ENCODE measurements at regions not wholly inside any gene's neighbourhood (a gene's known extent, or its start where the extent isn't known, plus 50 kb on each side); places are given as distances from the start of the nearest gene placed in this dataset.

GRCh38 chr10:93235686-93236085 lies 162.0 kb downstream of the CYP26A1 start:
- intact Hi-C loops (cut with DNase I), result no loop called here

GRCh38 chr10:93236393-93237040 lies 162.8 kb downstream of the CYP26A1 start:
- DNase-seq, result no peak
- TF ChIP-seq CTCF (IDR thresholded peaks at IDR 0.05) (no peak), POLR2A (IDR thresholded peaks at IDR 0.05) (no peak), POLR2AphosphoS5 (IDR thresholded peaks at IDR 0.05) (no peak), EP300 (IDR thresholded peaks at IDR 0.05) (no peak)
- Histone ChIP-seq H3K4me3 (no peak overlapping the region), H3K27ac (no peak overlapping the region), H3K36me3 (no peaks in the 10 kb centered on the region), H3K9me3 (no peaks in the 10 kb centered on the region), H3K4me1 (no peaks in the 10 kb centered on the region), H3K27me3 (no peaks in the 10 kb centered on the region)
- intact Hi-C loops (cut with DNase I), result no loop called here
- 79 to 88% methylated on average over 4 of the region's 4 CpGs for WGBS, 2 donors

More at GRCh38 chr10:93235686-93236085, 162.0 kb downstream of the CYP26A1 start:
- no peaks in the 10 kb centered on the region for H3K36me3 ChIP-seq
- H3K27me3 ChIP-seq, result no peaks in the 10 kb centered on the region
- H3K4me3 ChIP-seq, result no peak overlapping the region
- H3K27ac ChIP-seq, result no peak overlapping the region
- H3K4me1 ChIP-seq, result no peaks in the 10 kb centered on the region
- WGBS, 2 donors, result 77 to 81% methylated on average over 3 of the region's 3 CpGs
- no peak for DNase-seq
- TF ChIP-seq CTCF (IDR thresholded peaks at IDR 0.05), result no peak
- no peak for TF ChIP-seq POLR2AphosphoS5 (IDR thresholded peaks at IDR 0.05)
- no peaks in the 10 kb centered on the region for H3K9me3 ChIP-seq

- Histone ChIP-seq H3K4me1 (no peaks in the 10 kb centered on the region), H3K36me3 (no peaks in the 10 kb centered on the region), H3K9me3 (no peaks in the 10 kb centered on the region), H3K27ac (no peak overlapping the region), H3K27me3 (no peaks in the 10 kb centered on the region), H3K4me3 (no peak overlapping the region)
- 20 to 60% methylated on average over 1 of the region's 1 CpG for WGBS, 2 donors
- DNase-seq, result no peak
- TF ChIP-seq POLR2AphosphoS5 (IDR thresholded peaks at IDR 0.05) (no peak), POLR2A (IDR thresholded peaks at IDR 0.05) (no peak), CTCF (IDR thresholded peaks at IDR 0.05) (no peak), EP300 (IDR thresholded peaks at IDR 0.05) (no peak)
- intact Hi-C loops (cut with DNase I), result no loop called here
These were observed 171.5 kb downstream of the CYP26A1 start for GRCh38 chr10:93245147-93245546.

GRCh38 chr10:93245779-93246178 lies 172.1 kb downstream of the CYP26A1 start:
- Histone ChIP-seq H3K27me3 (no peaks in the 10 kb centered on the region), H3K9me3 (no peaks in the 10 kb centered on the region), H3K27ac (no peak overlapping the region), H3K36me3 (no peaks in the 10 kb centered on the region), H3K4me3 (no peak overlapping the region), H3K4me1 (no peaks in the 10 kb centered on the region)
- DNase-seq, result no peak
- 25 to 51% methylated on average over 8 of the region's 8 CpGs for WGBS, 2 donors
- intact Hi-C loops (cut with DNase I), result no loop called here
- TF ChIP-seq EP300 (IDR thresholded peaks at IDR 0.05) (no peak), CTCF (IDR thresholded peaks at IDR 0.05) (no peak), POLR2A (IDR thresholded peaks at IDR 0.05) (no peak), POLR2AphosphoS5 (IDR thresholded peaks at IDR 0.05) (no peak)

All from sigmoid colon (tissue), 6 donors.